Hepatocyte (in vitro differentiated cells): ENCODE measurements at regions not wholly inside any gene's neighbourhood (a gene's known extent, or its start where the extent isn't known, plus 50 kb on each side); places are given as distances from the start of the nearest gene placed in this dataset.

Experiments used
- CTCF ChIP-seq: fragments of 200-600 bp; sonication (generic); IDR thresholded peaks from 2 replicates; pipeline ENCODE4 v1.5.1; 2016; ENCODE audit warnings: antibody characterized with exemption, mild to moderate bottlenecking; ENCODE audit not compliant: poor library complexity
- EZH2phosphoT487 ChIP-seq: fragments of 200-600 bp; sonication (generic); IDR thresholded peaks from one replicate; pipeline ENCODE4 v1.6.1; 2018; ENCODE audit warnings: antibody characterized with exemption, mild to moderate bottlenecking, low read depth, moderate library complexity; ENCODE audit not compliant: unreplicated experiment, severe bottlenecking

DNA sequence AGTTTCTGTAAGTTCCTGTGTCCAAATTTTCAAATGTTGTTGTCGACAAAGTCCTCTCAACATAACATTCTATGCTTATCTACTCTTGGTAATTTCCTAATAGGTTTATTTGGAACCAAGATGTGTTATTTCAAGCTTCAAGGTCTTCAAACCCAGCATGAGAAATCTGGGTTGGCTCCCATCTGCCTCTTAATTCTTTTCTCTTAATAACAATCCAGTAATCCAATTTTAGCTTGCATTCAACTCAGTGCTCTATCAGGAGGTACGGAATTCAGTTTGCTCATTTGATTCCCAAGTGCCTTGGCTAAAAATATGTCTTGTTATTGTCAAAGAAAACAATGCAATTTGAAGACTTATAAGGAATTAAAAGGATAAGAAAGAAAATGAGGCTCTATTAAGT lies 235.5 kb upstream of the MID1 start:
- TF ChIP-seq CTCF (no peak), EZH2phosphoT487 (no peak)
